NOMO-1 (cell line): ENCODE measurements at regions not wholly inside any gene's neighbourhood (a gene's known extent, or its start where the extent isn't known, plus 50 kb on each side); places are given as distances from the start of the nearest gene placed in this dataset.
"Not testable (repeated sequence)": the region's sequence is repeated elsewhere in the genome, so short reads cannot be mapped to it uniquely, and the experiment has no call there.

ENCODE experiments used
- DNase-seq, 2 experiments: peaks; one replicate each; lab custom pipeline; 2025; ENCODE audit not compliant: unreplicated experiment in 2 of 2; lab: John Stamatoyannopoulos, UW

- no peak for DNase-seq
Measured at GRCh38 chr18:38651736-38652135, 1086.1 kb upstream of the CELF4 start.

- DNase-seq, result no peak
Measured at GRCh38 chr18:38648179-38648578, 1082.6 kb upstream of the CELF4 start.

GRCh38 chr18:38646296-38646695 is 1080.7 kb upstream of the CELF4 start:
- DNase-seq, result no peak

- no peak for DNase-seq
Measured at GRCh38 chr18:38644875-38645641, 1079.5 kb upstream of the CELF4 start.

- no peak for DNase-seq
Measured at GRCh38 chr18:38642711-38643110, 1077.1 kb upstream of the CELF4 start.

- DNase-seq, result not testable (repeated sequence)
Measured at GRCh38 chr18:38639700-38640099, 1074.1 kb upstream of the CELF4 start.

- DNase-seq, result no peak
Measured at GRCh38 chr18:38635709-38636430, 1070.3 kb upstream of the CELF4 start.

- DNase-seq, result no peak
Measured at GRCh38 chr18:38634117-38634516, 1068.5 kb upstream of the CELF4 start.

GRCh38 chr18:38633333-38633732 is 1067.7 kb upstream of the CELF4 start:
- no peak for DNase-seq

GRCh38 chr18:38619129-38619528 is 1053.5 kb upstream of the CELF4 start:
- DNase-seq, result no peak

- no peak for DNase-seq
Measured at GRCh38 chr18:38616306-38616705, 1050.7 kb upstream of the CELF4 start.

- DNase-seq, result no peak
Measured at GRCh38 chr18:38612904-38613303, 1047.3 kb upstream of the CELF4 start.

GRCh38 chr18:38611036-38611964 is 1045.7 kb upstream of the CELF4 start:
- DNase-seq, result no peak

GRCh38 chr18:38606841-38607240 is 1041.2 kb upstream of the CELF4 start:
- no peak for DNase-seq

GRCh38 chr18:38602341-38602740 is 1036.7 kb upstream of the CELF4 start:
- no peak for DNase-seq

- DNase-seq, result no peak
Measured at GRCh38 chr18:38587571-38587970, 1022.0 kb upstream of the CELF4 start.

- DNase-seq, result no peak
Measured at GRCh38 chr18:38586327-38586726, 1020.7 kb upstream of the CELF4 start.

GRCh38 chr18:38579764-38580163 is 1014.2 kb upstream of the CELF4 start:
- DNase-seq, result no peak

- DNase-seq, result no peak
Measured at GRCh38 chr18:38576916-38577315, 1011.3 kb upstream of the CELF4 start.

GRCh38 chr18:38576349-38576748 is 1010.8 kb upstream of the CELF4 start:
- no peak for DNase-seq

GRCh38 chr18:38575648-38576047 is 1010.0 kb upstream of the CELF4 start:
- DNase-seq, result no peak
